Endothelial cell of umbilical vein (primary cell): ENCODE measurements at regions not wholly inside any gene's neighbourhood (a gene's known extent, or its start where the extent isn't known, plus 50 kb on each side); places are given as distances from the start of the nearest gene placed in this dataset.

ENCODE experiments used
- CTCF ChIP-seq, 2 donors: IDR thresholded peaks; 1 replicate in 1 of 2; 2 replicates in 1 of 2; pipeline ENCODE4 v1.5.1; 2011; ENCODE audit warnings: low read length in 2 of 2, mild to moderate bottlenecking in 2 of 2, moderate library complexity in 2 of 2, control low read depth in 1 of 2, inconsistent platforms in 1 of 2, low read depth in 1 of 2; ENCODE audit not compliant: insufficient read depth in 1 of 2; ENCODE audit errors: extremely low read depth in 1 of 2
- FOS ChIP-seq: IDR thresholded peaks from 2 replicates; pipeline ENCODE4 v1.6.1; 2011; ENCODE audit warnings: mild to moderate bottlenecking, low read length, moderate library complexity, borderline replicate concordance; ENCODE audit not compliant: insufficient read depth
- GATA2 ChIP-seq: IDR thresholded peaks from 2 replicates; pipeline ENCODE4 v1.7.0; 2011; ENCODE audit warnings: low read depth, mild to moderate bottlenecking, moderate library complexity, mixed read lengths, low read length; ENCODE audit not compliant: insufficient read length, insufficient read depth
- JUN ChIP-seq: IDR thresholded peaks from 2 replicates; pipeline ENCODE4 v1.6.1; 2011; ENCODE audit warnings: borderline replicate concordance, low read depth; ENCODE audit not compliant: insufficient read length, insufficient read depth
- MYC ChIP-seq: IDR thresholded peaks from one replicate; pipeline ENCODE4 v1.6.1; 2011; ENCODE audit warnings: mild to moderate bottlenecking, low read depth, low read length
- POLR2A ChIP-seq: IDR thresholded peaks from 2 replicates; pipeline ENCODE4 v1.6.1; 2012; ENCODE audit warnings: low read depth, mild to moderate bottlenecking, control low read depth, low read length
- POLR2AphosphoS5 ChIP-seq: IDR thresholded peaks from 2 replicates; pipeline ENCODE4 v1.6.1; 2012; ENCODE audit warnings: low read depth, mild to moderate bottlenecking, control low read depth, low read length, moderate library complexity; ENCODE audit not compliant: insufficient read depth

GRCh38 chr22:47374901-47375575 is 612.6 kb downstream of the TBC1D22A start:
- TF ChIP-seq POLR2A (no peak), GATA2 (no peak), CTCF (IDR thresholded peaks at IDR 0.05; ENCODE audit: extremely low read depth in 1 of 2, insufficient read depth in 1 of 2, low read depth in 1 of 2, low read length in 2 of 2) (no peak), MYC (no peak), JUN (no peak), FOS (no peak), POLR2AphosphoS5 (no peak)
